ENCODE measurements at regions not wholly inside any gene's neighbourhood (a gene's known extent, or its start where the extent isn't known, plus 50 kb on each side); places are given as distances from the start of the nearest gene placed in this dataset.
A peak's percentile ranks its signal among the peaks of the same experiment; 100 is the strongest.
"Not testable (repeated sequence)": the region's sequence is repeated elsewhere in the genome, so short reads cannot be mapped to it uniquely, and the experiment has no call there.

GRCh38 chr5:125455041-125455440 lies 708.6 kb upstream of the ZNF608 start:
- DNase-seq = no peak

DNA sequence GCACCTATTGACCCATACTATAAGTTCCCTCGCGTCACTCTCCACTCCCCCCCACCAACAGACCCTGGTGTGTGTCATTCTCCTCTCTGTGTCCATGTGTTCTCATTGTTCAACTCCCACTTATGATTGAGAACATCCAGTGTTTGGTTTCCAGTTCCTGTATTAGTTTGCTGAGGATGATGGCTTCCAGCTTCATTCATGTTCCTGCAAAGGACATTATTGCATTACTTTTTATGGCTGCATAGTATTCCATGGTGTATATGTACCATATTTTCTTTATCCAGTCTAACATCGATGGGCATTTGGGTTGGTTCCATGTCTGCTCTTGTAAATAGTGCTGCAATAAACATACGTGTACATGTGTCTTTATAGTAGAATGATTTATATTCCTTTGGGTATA lies 709.6 kb upstream of the ZNF608 start:
- not testable (repeated sequence) for DNase-seq

GRCh38 chr5:125457617-125458016 lies 711.2 kb upstream of the ZNF608 start:
- DNase-seq = no peak

DNA sequence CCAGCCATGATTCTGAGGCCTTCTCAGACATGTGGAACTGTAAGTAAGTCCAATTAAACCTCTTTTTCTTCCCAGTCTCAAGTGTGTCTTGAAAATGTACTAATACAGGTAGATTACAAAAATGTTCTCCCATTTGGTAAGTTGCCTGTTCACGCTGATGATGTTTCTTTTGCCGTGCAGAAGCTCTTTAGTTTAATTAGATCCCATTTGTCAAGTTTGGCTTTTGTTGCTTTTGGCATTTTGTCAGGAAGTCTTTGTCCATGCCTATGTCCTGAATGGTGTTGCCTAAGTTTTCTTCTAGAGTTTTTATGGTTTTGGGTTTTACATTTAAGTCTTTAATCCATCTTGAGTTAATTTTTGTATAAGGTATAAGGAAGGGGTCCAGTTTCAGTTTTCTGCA lies 712.5 kb upstream of the ZNF608 start:
- not testable (repeated sequence) for DNase-seq

GRCh38 chr5:125461641-125462072 lies 715.2 kb upstream of the ZNF608 start:
- DNase-seq = no peak

DNA sequence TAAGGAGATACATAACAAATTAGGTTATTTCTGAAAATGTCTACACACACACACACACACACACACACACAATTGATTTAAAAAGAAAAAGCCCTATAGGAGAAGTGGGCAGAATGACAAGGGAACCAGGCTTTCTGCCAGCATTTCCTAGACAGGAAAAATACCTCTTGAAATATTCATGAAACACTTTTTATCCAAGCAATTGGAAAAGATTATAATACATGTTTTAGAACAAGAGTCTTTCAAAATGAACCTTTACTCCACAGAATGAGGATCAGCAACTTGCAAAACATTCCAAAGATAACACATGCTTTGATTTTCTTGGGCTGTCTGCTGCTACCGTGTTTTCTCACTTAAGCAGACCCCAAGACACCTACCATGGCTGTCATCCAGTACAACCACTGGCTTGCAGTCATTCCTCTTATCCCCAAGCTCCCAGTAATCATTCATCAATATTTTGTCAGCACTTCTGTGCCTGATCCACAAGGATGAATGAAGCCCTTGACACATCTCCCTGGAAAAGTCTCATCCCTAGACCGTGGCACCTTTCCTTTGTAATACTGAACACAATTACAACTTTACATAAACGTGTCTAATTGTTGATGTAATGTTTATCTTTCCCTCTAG lies 717.1 kb upstream of the ZNF608 start:
- no peak for DNase-seq

DNA sequence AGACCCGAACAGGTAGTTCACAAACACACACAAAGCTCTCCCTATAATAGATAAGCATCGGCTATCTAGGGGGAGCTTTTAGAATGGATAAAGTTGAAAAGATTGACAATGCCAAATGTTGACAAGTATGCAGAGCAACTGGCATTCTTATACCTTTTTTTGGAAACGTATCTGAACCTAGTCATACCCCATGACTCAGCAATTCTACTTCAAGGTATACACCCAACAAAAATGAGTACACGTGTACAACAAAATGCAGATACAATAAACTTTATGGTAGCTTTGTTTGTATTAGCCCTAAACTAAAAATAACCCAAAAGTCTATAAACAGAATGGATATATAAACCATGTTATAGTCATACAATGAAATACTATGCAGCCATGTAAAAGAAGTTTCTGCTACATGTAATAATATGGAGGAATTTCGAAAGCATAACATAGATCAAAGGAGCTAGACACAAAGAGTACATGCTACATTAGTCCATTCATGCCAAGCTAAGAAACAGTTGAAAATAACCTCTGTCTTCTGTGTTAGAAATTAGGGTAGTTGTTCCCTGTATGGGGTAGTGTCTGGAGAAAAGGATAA lies 718.5 kb upstream of the ZNF608 start:
- DNase-seq = no peak

GRCh38 chr5:125465703-125466102 lies 719.3 kb upstream of the ZNF608 start:
- DNase-seq = no peak

DNA sequence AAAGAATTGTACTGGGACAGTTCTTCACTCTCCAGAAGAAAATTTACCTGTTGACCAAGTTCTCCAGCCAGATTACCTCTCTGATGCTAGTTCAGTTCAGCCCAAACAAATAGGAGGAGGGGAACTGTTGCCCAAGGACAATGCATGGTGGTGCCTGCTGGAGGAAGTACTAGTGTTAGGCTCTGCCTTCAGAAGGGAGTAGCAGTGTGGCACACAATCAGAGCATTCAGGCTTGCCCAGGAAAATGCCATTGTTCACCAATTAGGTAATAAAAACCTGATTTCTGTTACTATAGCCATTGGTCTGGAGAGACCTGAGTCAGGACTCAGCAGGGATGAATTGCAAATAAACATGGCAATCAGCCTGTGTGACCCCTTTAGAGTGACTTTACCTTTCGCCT lies 720.8 kb upstream of the ZNF608 start:
- no peak for DNase-seq

GRCh38 chr5:125470280-125470902 lies 724.0 kb upstream of the ZNF608 start:
- no peak for DNase-seq

DNA sequence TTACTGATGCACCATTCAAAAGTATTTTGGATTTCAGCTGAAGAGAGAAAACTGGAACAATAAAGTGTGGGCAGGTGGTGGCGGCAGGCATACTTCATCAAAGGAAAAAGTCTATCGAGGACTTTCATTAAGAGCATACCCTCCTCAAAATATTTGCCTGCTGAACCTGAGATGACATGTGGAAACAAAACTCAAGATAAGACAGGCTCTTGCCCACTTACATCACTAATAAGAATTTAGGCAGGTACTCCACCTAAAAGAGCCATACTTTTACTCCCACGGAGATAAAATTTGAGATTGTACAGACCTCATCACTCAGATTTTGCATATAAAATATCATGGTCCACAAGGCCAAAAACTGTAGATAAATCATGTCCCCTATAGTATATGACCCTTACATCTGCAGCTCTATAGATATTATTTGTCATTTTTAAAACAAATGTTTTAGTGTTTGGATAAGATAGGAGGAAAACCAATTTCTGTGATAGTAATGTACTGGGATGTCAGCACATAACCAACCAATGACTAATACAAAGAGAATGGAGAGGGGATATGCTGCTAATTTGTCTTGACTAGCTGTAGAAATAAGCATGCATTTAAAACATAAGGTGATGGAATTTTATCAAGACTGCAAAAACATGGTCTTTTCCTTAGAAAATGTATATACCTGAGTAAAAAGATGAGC lies 730.6 kb upstream of the ZNF608 start:
- DNase-seq = no peak

DNA sequence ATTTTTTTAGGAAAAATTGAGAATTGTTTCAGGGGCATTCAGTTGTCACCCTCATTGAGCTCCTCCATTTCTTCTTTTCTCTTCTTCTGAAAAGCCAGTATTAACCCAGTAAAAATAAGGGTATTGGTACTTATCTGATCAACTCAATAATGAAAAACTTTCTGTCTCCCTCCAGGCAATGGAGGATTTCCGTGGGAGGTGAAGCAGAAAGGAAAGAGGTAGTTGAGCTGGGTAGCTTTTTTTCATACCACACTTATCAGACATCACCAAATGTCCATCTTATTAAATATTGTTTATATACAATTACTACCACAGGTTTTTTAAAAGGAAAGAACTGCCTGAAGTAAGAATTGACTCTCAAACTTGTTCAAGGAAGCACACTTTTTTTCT lies 731.1 kb upstream of the ZNF608 start:
- no peak for DNase-seq

- no peak for DNase-seq
Measured at GRCh38 chr5:125478599-125478998, 732.2 kb upstream of the ZNF608 start.

GRCh38 chr5:125480911-125481310 lies 734.5 kb upstream of the ZNF608 start:
- DNase-seq = no peak

DNA sequence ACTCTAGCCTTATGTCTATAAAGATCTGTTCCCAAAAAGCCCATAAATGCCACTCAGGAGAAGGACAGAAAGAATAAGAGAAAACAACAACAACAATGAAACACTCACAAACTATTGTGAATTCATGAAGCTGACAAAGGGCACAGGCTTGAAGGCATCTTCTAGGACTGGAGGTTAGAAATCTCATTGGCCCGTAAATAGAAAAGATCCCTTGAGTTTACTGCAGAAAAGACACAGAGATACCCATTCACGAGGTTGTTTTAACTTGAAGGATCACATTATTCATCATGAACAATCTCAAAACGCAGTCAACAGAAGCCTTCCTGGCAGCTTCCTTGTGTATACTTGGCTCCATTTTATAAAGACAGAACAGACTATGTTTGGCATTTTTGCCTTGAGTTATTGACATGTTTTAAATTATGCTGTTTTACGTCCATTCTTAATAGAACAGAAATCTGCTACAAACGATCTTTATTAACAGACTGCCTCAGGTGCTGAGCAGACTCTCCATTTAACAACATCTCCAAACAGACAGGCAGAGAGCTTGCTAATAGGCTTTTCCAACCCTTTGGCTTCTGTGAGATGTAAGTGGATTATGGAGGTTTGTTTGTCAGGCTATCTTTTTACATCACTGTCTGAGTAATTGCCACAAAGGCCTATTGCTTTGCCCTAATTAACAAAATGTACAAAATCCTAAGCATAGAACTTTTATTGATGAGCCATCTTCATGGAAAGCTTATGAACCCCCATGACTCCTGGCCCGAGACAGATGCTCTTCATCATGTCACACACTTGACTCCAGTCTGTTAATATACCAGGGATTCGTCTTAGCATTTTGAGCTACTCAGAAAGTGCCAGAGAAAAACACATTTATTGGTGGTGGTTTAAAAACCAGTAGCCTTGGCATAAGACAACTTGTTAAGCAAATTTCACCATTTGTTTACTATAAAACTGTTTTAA lies 735.3 kb upstream of the ZNF608 start:
- no peak for DNase-seq

GRCh38 chr5:125483609-125484008 lies 737.2 kb upstream of the ZNF608 start:
- DNase-seq = no peak

DNA sequence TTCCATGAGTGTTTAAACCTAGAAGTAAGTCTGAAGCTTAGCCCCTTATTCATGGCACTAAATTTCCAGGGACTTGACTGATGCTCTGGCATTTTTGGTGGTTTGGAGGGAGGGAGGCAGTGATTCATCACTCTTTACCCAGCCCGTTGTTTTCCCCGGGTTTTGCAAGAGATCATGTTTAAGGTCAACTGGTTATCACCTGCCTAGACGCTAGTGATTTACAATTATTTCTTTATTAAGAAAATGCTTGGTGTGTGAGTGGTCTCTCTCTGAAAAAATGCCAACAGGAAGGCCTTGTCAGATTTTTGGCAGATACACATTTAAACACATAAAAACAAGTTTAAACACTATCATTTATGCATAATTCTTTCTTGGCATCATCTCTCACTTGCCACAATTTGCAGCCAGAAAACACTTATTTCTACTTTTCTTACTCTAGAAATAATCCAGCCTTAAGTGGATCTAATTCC lies 737.9 kb upstream of the ZNF608 start:
- DNase-seq = peak; percentile 46

GRCh38 chr5:125484742-125485641 lies 738.6 kb upstream of the ZNF608 start:
- peak; percentile 97 for DNase-seq

DNA sequence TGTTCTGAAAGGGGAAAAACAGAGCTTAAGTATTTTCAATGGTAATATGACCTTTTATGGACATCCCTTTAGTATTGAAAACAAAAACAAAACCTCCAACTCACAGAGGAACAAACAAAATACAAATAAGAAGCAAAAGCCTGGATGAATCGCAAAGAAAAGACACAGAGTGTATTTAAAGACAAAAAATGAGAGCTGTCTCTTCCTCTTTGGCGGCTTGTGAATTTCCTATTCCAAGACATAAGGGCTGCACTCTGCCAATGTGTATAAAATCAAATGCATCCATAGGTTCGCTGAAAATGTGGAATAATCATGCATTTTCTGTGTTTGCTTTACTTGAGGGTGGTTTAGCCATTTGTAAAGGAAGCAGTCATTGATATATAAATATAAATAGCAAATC lies 739.3 kb upstream of the ZNF608 start:
- no peak for DNase-seq

- no peak for DNase-seq
Measured at GRCh38 chr5:125486634-125487033, 740.2 kb upstream of the ZNF608 start.

DNA sequence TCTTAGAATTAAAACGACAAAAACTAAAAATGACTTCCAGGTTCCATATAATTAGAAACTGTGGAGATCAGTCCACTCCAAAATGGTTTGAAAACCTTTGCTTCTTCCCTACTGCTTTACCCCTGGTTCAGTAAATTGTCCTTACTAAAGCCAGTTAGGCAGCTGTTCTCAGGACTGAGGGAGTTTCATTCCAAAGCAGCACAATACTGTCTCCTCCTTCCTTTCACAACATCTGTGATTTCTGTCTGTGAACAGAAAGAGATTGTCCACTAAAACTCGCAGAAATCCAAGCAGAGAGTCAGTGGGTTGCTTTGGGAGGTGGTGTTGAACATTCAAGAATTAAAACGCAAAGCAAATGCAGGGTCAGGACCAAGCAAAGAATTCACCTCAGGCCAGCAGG lies 740.8 kb upstream of the ZNF608 start:
- no peak for DNase-seq

- DNase-seq = not testable (repeated sequence)
Measured at GRCh38 chr5:125487652-125488051, 741.2 kb upstream of the ZNF608 start.
